GM21360 (cell line): ENCODE measurements at regions not wholly inside any gene's neighbourhood (a gene's known extent, or its start where the extent isn't known, plus 50 kb on each side); places are given as distances from the start of the nearest gene placed in this dataset.
"Not testable (repeated sequence)": the region's sequence is repeated elsewhere in the genome, so short reads cannot be mapped to it uniquely, and the experiment has no call there.

Experiments used
- ATAC-seq: cut with Tn5 transposase; IDR thresholded peaks from one replicate; pipeline ENCODE4 v1.9.1; 2021; ENCODE audit warnings: mild to moderate bottlenecking, moderate library complexity; ENCODE audit not compliant: unreplicated experiment

DNA sequence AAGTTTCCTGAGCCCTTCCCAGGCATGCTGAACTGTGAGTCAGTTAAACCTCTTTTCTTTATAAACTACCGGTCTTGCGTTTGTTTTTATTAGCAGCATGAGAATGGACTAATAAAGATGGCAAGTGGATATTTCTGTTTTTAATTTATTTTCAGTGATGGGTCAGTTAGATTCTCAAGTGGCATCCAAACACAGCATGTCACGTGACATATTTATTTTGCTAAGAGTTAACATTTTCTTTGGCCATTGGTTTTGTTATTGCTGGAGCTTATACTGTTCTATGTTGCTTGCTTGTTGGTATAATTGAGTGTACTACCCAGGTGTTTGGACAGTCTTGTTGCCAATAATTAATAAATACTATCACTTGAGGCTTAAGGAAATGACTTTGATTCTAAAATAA is 181.7 kb upstream of the MALRD1 start:
- ATAC-seq, result no peak

DNA sequence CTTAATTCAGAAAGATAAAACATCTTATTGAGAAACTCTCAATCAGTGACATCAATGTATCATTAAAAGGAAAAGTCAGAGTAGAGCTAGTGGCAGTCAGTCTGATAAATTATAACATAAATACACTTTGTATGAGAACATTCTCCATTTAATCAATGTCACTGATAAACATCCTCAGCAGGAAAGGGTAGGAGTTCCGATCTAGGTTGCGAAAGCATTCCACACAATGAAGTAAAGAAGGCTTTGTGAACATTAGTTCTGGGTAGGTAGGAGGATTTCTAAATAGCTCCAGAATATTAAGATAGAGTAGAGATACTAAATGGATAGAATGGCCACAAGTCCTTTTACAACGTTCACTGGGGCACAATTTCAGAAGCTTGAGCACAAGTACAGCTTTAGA is 179.7 kb upstream of the MALRD1 start:
- ATAC-seq, result no peak

DNA sequence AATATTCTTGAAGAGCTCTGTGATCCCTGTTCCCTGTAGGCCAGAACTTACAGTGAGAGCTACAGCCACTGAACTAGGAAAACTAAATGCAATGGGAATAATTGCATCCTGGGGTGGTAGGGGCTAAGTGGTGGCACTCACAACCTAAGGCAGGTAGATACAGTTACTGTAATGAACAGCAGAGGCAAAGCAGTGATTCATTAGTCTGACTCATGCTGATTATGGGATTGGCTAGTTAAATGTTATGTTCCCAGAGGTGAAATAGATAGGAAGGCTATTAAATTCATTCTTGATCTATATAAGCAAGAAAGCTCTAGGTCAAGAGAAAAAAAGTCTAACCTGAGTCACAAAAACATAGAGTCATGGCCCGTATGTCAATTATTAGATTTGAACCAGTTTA is 173.1 kb upstream of the MALRD1 start:
- no peak for ATAC-seq

DNA sequence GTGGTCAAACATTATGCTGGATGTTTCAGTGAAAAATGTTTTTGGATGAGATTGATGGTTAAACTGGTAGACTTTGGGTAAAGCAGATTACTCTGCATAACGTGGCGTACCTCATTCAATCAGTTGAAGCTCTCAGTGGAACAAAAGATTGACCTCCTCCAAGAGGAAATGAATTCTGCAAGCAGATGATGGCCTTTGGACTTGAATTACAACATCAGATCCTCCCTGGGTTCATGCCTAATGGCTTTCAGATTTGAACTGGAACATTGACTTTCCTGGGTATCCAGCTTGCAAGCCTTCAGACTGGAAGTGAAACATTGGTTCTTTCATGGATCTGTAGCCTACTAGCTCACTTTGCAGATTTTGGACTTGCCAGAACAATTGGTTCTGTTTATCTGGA is 169.3 kb upstream of the MALRD1 start:
- ATAC-seq, result no peak

DNA sequence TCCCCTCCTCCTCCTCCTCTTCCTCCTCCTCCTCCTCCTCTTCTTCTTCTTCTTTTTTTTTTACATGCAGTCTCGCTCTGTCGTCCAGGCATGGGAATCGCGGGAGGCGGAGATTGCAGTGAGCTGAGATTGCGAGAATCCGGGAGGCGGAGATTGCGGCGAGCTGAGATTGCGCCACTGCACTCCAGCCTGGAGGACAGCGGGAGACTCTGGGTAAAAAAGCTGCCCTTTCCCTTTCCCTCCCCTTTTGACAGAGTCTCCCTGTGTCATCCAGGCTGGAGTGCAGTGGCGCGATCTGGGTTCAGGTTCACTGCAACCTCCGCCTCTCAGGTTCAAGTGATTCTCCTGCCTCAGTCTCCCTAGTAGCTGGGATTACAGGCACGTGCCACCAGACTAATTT is 168.1 kb upstream of the MALRD1 start:
- no peak for ATAC-seq

DNA sequence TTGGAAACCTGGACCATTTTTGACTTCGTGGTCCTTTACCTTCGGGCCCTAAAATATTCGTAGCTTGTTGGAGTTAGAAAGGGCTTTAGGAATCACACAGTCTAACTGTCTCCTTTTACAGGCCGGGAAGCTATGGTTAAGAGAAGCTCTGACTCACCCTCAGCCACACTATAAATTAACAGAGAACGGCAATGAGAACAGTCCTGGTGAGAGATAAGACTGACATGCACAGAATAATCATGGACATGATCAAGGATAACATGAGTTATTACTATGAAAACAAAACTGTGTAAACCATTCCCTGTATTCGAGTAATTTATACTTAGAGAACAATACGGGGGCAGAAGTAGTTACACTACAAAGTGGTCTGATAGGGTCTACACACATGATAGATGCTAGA is 162.5 kb upstream of the MALRD1 start:
- no peak for ATAC-seq

DNA sequence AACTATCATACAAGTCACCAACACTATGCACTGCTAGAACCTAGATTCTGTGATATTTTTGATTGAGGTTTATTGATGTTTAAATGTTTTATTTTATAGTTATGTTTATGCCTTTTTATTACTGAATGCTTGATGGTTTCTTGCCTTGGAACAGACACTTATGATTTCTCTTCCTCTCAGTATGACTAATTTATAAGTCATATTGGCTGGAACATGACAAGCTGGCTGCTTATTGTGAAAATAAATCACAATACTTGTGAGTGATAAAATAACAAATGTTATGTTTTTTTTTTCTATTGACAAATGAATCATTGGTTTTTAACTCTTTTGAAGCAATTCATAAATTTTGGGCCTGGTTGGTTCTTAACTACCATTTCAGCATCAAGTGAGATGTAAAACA is 142.0 kb upstream of the MALRD1 start:
- ATAC-seq, result no peak

DNA sequence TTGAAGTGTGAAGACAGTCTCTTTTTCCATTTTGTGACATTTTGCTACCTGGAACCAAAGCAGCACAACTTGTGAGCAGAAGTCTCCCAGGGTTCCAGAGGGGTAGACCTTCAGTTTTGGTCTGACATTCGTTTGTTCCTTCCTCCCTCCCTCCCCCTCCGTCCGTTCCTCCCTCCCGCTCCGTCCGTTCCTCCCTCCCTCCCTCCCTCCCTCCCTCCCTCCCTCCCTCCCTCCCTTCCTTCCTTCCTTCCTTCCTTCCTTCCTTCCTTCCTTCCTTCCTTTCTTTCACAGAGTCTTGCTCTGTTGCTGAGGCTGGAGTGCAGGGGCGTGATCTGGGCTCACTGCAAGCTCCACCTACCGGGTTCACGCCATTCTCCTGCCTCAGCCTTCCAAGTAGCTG is 131.2 kb upstream of the MALRD1 start:
- ATAC-seq, result not testable (repeated sequence)

DNA sequence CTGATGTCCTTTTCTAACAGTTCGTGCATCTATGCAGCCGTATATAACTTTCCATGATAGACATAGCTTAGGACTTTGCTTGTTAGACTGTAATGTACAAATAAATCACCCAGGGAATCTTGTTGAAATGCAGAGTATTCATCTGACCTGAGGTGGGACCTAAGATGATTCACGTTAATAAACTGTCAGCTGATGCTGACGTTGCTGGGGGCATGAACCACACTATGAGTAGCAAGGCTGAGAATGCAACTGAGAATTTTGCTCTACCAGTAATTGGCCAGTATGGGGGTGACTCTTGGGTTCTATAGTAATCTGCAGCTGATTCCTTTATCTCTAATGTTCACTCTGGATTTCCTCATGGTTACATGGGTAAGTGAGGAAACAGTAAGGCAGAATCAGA is 130.1 kb upstream of the MALRD1 start:
- ATAC-seq, result no peak

DNA sequence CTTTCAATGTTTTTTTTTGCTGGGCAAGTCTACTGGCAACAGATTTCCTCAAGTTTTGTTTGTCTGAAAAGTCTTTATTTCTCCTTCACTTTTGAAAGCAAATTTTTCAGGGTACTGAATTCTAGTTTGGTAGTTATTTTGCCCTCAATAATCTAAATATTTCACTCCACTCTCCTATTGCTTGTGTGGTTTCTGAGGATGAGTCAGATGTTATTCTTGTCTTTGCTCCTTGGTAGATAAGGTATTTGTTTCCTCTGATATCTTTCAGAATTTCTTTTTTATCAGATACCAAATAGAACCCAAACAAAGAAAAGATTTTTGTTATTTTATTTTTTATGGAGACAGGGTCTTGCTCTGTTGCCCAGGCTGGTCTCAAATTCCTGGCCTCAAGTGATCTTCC is 99.2 kb upstream of the MALRD1 start:
- no peak for ATAC-seq

DNA sequence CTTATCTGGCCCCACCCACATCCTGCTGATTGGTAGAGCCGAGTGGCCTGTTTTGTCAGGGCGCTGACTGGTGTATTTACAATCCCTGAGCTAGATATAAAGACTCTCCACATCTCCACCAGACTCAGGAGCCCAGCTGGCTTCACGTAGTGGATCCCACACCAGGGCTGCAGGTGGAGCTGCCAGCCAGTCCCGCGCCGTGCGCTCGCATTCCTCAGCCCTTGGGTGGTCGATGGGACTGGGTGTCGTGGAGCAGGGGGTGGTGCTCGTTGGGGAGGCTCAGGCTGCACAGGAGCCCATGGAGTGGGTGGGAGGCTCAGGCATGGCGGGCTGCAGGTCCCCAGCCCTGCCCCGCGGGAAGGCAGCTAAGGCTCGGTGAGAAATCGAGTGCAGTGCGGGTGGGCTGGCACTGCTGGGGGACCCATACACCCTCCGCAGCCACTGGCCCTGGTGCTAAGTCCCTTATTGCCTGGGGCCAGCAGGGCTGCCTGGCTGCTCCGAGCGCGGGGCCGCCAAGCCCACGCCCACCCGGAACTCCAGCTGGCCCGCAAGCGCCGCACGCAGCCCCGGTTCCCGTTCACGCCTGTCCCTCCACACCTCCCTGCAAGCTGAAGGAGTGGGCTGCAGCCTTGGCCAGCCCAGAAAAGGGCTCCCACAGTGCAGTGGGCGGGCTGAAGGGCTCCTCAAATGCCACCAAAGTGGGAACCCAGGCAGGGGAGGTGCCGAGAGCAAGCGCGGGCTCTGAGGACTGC is 97.4 kb upstream of the MALRD1 start:
- not testable (repeated sequence) for ATAC-seq

DNA sequence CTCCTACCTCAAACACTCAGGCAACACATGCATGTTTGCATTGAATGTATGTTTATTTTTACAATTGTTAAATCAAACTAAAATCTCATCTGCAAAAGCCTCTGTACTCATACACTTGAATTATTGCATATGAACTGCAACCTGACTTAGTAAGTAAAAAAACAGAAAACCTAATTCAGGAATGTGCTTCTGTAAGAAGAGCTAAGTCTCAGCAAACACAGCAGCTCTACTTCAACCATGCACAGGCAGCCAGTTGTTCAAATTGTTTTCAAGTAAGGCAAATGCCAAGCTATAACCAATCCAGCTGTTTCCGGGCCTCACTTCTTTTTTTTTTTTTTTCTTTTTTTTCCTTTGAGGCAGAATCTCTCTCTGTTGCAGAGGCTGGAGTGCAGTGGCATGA is 93.5 kb upstream of the MALRD1 start:
- no peak for ATAC-seq

DNA sequence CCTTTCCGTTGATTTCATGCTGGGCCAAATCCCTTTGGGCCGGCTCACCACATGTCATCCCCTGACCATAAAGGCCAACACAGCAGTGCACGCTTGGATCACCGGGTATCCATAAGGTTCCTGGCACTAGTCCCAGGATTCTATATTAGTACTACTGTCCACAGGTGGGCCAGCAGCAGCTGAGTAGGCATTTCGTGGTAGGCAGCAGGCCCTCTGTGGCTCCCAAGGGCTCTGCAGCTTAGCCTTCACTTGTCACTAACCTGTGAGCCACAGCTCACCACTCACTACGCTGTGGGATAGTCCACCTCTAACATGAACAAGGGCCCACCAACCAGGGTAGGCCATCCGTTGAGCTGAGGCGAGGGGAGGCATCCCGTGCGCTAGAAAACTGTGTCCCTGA is 89.2 kb upstream of the MALRD1 start:
- no peak for ATAC-seq

DNA sequence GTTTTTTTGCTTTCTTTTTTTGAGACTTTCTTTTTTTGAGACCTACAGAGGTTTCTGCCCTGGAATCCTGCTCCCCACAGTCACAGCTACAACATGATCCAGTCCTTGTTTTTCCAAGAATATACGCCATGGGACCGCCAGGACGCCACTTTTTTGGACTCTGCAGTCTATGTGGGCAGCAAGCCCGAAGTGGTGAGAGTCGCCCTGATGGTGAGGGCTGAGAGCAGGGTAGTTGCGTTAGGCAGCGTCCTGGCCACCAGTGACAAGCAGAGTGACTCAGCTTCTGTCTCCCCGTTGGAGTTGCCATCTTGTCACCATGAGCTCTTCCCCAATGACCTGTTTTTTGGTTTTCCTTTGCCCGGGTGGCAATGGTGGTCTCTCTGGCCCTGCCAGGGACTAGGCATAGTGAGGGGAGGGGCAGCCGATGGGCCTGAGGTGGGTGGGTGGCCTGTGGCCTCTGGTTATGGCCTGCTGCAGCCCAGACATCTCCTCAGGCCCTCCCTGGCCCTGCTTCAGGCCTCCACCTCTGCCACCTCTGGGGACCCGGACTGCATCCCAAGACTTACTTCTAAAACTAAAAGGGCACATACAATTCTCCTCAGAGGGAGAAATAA is 88.0 kb upstream of the MALRD1 start:
- ATAC-seq, result no peak

DNA sequence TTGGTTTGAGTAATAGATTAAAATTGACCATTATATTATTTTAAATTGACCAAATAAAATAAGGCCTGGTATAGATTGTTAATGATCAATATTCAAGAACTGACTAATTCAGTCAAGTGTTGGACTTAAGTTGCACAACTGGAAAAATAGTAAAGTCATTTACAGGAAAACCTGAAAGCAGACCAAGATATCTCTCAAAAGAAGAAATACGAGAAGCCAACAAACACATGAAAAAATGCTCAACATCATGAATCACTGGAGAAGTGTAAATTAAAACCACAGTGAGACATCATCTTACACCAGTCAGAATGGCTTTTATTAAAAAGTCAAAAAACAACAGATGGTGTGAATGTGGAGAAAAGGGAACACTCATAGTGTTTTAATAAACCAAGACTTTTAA is 80.4 kb upstream of the MALRD1 start:
- ATAC-seq, result no peak

DNA sequence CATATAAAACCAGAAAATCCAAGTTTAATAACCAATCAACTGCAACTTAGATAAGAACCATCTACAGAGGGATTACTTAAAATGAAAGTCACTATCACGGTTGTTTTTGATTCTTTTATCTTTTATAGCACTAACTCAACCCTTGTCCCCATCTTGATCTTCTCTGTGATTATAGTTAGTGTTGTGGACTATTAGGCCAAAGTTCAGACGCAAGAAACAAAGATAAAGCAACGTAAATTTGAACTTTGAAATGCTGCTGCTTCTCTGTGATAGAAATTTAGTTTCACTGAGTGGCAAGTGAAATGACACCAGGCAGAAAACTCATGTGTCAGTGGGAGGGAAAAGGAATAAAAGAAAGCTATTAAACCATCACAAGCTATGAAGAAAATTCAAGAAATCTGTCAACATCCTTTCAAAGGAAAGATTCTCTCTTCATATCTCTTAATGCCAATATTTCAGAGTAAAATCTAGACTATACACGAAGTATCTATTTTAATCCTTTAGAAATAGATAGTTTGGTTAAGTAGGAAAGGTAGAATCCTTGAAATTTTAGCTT is 71.8 kb upstream of the MALRD1 start:
- ATAC-seq, result no peak

DNA sequence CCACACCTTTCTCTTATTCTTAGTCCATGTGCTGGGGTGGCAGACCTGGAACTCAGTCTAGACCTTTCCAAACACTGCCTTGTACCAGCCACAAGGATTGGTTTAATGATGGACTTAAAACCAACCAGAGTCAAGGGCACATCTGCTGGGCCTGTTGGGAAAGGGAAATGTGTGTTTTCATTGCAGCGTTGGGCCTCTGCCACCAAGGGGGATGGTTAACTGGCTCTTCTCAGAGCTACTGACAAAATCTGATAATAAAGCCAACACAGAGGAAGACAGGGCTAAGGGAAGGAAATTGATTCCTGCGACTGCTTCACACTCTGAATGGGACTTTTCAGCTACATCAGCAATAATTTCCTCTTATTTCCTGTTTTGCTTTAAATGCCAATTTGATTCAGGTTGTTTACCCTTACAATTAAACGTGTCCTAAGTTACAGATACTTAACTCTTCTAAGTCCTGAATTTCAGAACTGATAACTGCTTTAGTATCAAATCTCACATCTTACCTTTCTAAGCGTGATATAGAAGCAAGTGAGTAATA is 68.4 kb upstream of the MALRD1 start:
- ATAC-seq, result no peak

DNA sequence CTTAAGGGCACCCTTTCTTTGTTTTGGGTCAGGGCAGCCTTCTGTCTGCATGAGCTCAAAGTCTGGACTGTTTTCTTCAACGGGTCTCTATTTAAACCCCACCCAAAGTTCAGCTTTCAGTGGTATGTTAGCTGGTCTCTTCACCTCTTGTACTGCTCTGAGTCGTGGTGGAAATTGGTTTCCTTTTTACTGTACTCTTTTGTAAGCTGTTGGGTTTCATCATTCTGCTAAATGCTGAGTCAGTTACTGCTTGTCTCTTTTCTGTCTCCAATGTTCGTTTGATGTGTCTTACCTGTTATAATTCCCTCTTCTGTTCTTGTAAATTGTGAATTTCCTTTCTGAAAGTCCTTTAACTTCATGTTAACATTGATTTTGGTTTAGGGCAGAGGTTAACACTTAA is 64.1 kb upstream of the MALRD1 start:
- no peak for ATAC-seq

DNA sequence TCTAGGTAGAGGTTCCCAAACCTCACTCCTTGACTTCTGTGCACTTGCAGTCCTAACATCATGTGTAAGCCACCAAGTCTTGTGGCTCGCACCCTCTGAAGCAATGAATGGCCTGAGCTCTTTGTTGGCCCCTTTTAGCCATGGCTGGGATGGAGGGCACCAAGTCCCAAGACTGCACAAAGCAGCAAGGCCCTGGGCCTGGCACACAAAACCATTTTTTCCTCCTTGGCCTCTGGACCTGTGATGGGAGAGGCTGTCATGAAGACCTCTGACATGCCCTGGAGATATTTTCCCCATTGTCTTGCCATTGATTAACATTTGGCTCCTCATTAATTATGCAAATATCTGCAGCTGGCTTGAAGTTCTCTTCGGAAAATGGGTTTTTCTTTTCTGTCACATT is 60.3 kb upstream of the MALRD1 start:
- ATAC-seq, result no peak
